H9 (cell line): ENCODE measurements at regions not wholly inside any gene's neighbourhood (a gene's known extent, or its start where the extent isn't known, plus 50 kb on each side); places are given as distances from the start of the nearest gene placed in this dataset.

Experiments used
- DNase-seq: peaks from one replicate; pipeline ENCODE4 v3.0.0-alpha.2; 2017
- H2AFZ ChIP-seq: one replicate; pipeline ENCODE4 v1.6.1; 2013; ENCODE audit warnings: mild to moderate bottlenecking, low read length, control low read depth, moderate library complexity
- H2AK5ac ChIP-seq: 2 replicates; pipeline ENCODE4 v1.6.1; 2013; ENCODE audit warnings: low read length, control low read depth, mixed read lengths; ENCODE audit not compliant: insufficient read length
- H2BK120ac ChIP-seq: one replicate; pipeline ENCODE4 v1.6.1; 2013; ENCODE audit warnings: low read depth, mild to moderate bottlenecking, low read length, control low read depth, inconsistent platforms; ENCODE audit not compliant: poor library complexity, severe bottlenecking
- H2BK12ac ChIP-seq: 2 replicates; pipeline ENCODE4 v1.6.1; 2013; ENCODE audit warnings: low read length, control low read depth, mixed read lengths, low read depth; ENCODE audit not compliant: insufficient read length
- H2BK15ac ChIP-seq: 2 replicates; pipeline ENCODE4 v1.6.1; 2013; ENCODE audit warnings: low read depth, low read length, control low read depth
- H2BK20ac ChIP-seq: one replicate; pipeline ENCODE4 v1.6.1; 2013; ENCODE audit warnings: low read depth, mild to moderate bottlenecking, low read length, control low read depth, inconsistent platforms; ENCODE audit not compliant: poor library complexity, severe bottlenecking
- H2BK5ac ChIP-seq: 2 replicates; pipeline ENCODE4 v1.6.1; 2013; ENCODE audit warnings: low read length, control low read depth, mixed read lengths; ENCODE audit not compliant: insufficient read length
- H3K14ac ChIP-seq: 2 replicates; pipeline ENCODE4 v1.6.1; 2013; ENCODE audit warnings: low read length, control low read depth; ENCODE audit not compliant: insufficient read depth
- H3K18ac ChIP-seq: 2 replicates; pipeline ENCODE4 v1.6.1; 2013; ENCODE audit warnings: low read depth, mild to moderate bottlenecking, mixed read lengths, low read length, control low read depth; ENCODE audit not compliant: insufficient read length
- H3K23ac ChIP-seq: 2 replicates; pipeline ENCODE4 v1.6.1; 2013; ENCODE audit warnings: low read length, control low read depth, mixed read lengths, low read depth; ENCODE audit not compliant: insufficient read length
- H3K23me2 ChIP-seq: 2 replicates; pipeline ENCODE4 v1.6.1; 2013; ENCODE audit warnings: low read depth, mild to moderate bottlenecking, mixed read lengths, low read length, control low read depth; ENCODE audit not compliant: insufficient read length, poor library complexity, severe bottlenecking
- H3K27ac ChIP-seq: 2 replicates; pipeline ENCODE4 v1.5.1; 2013; ENCODE audit warnings: low read length, control low read depth, mixed read lengths, low read depth; ENCODE audit not compliant: insufficient read length
- H3K27me3 ChIP-seq: 2 replicates; pipeline ENCODE4 v1.6.1; 2013; ENCODE audit warnings: low read length, control low read depth, inconsistent platforms; ENCODE audit not compliant: insufficient read depth
- H3K4ac ChIP-seq: 2 replicates; pipeline ENCODE4 v1.6.1; 2013; ENCODE audit warnings: low read depth, mild to moderate bottlenecking, control low read depth, inconsistent platforms, low read length, moderate library complexity
- H3K4me1 ChIP-seq: 2 replicates; pipeline ENCODE4 v1.6.1; 2013; ENCODE audit warnings: low read length, control low read depth, inconsistent platforms; ENCODE audit not compliant: insufficient read depth
- H3K4me2 ChIP-seq: 2 replicates; pipeline ENCODE4 v1.6.1; 2013; ENCODE audit warnings: low read length, control low read depth, mixed read lengths; ENCODE audit not compliant: insufficient read length, insufficient read depth
- H3K56ac ChIP-seq: 2 replicates; pipeline ENCODE4 v1.6.1; 2013; ENCODE audit warnings: low read depth, mild to moderate bottlenecking, mixed read lengths, low read length, control low read depth; ENCODE audit not compliant: insufficient read length
- H3K79me1 ChIP-seq: 2 replicates; pipeline ENCODE4 v1.6.1; 2013; ENCODE audit warnings: low read depth, mild to moderate bottlenecking, moderate library complexity, low read length, control low read depth, inconsistent platforms; ENCODE audit not compliant: insufficient read depth, poor library complexity, severe bottlenecking
- H3K79me2 ChIP-seq: 2 replicates; pipeline ENCODE4 v1.6.1; 2013; ENCODE audit warnings: low read length, control low read depth, inconsistent platforms; ENCODE audit not compliant: insufficient read depth
- H3K9ac ChIP-seq: 2 replicates; pipeline ENCODE4 v1.6.1; 2013; ENCODE audit warnings: low read length, control low read depth, mixed read lengths; ENCODE audit not compliant: insufficient read length; ENCODE audit errors: extremely low read depth
- H3K9me3 ChIP-seq: one replicate; pipeline ENCODE4 v1.6.1; 2013; ENCODE audit warnings: low read depth, low read length, inconsistent platforms; ENCODE audit not compliant: control insufficient read depth
- H3T11ph ChIP-seq: one replicate; pipeline ENCODE4 v1.6.1; 2013; ENCODE audit warnings: mild to moderate bottlenecking, low read length, control low read depth, inconsistent platforms
- H4K20me1 ChIP-seq: one replicate; pipeline ENCODE4 v1.6.1; 2013; ENCODE audit not compliant: control insufficient read depth, insufficient read length, insufficient read depth
- H4K5ac ChIP-seq: 2 replicates; pipeline ENCODE4 v1.6.1; 2013; ENCODE audit warnings: low read depth, mild to moderate bottlenecking, mixed read lengths, low read length, control low read depth; ENCODE audit not compliant: insufficient read length
- H4K8ac ChIP-seq: replicated peaks from 2 replicates; pipeline ENCODE4 v1.6.1; 2013; ENCODE audit warnings: low read length, control low read depth, mixed read lengths, low read depth; ENCODE audit not compliant: insufficient read length
- H4K91ac ChIP-seq: 2 replicates; pipeline ENCODE4 v1.6.1; 2013; ENCODE audit warnings: low read depth, mild to moderate bottlenecking, moderate library complexity, mixed read lengths, low read length, control low read depth; ENCODE audit not compliant: insufficient read length
- H3K27ac Mint-ChIP-seq, 3 experiments: 2 replicates in 2 of 3; 3 replicates in 1 of 3; pipeline ENCODE4 v1.8.0; 2020 to 2021; ENCODE audit warnings: mixed read lengths in 3 of 3, mild to moderate bottlenecking in 1 of 3, moderate library complexity in 1 of 3
- H3K27me3 Mint-ChIP-seq: 2 replicates; pipeline ENCODE4 v1.8.0; 2021; ENCODE audit warnings: low read depth, mild to moderate bottlenecking, moderate library complexity, mixed read lengths
- H3K36me3 Mint-ChIP-seq, 3 experiments: 2 replicates in 2 of 3; 3 replicates in 1 of 3; pipeline ENCODE4 v1.8.0; 2020 to 2021; ENCODE audit warnings: low read depth in 3 of 3, mixed read lengths in 3 of 3; ENCODE audit not compliant: insufficient read depth in 1 of 3
- H3K4me1 Mint-ChIP-seq, 2 experiments: 2 replicates each; pipeline ENCODE4 v1.8.0; 2020; ENCODE audit warnings: mixed read lengths in 2 of 2
- H3K4me3 Mint-ChIP-seq, 2 experiments: 2 replicates in 1 of 2; 3 replicates in 1 of 2; pipeline ENCODE4 v1.8.0; 2020 to 2021; ENCODE audit warnings: mild to moderate bottlenecking in 2 of 2, mixed read lengths in 2 of 2, moderate library complexity in 1 of 2
- H3K9me3 Mint-ChIP-seq, 2 experiments: 2 replicates in 1 of 2; 3 replicates in 1 of 2; pipeline ENCODE4 v1.8.0; 2020; ENCODE audit warnings: mild to moderate bottlenecking in 2 of 2, mixed read lengths in 2 of 2, moderate library complexity in 1 of 2
- WGBS: extraction: QIAGEN DNeasy Blood & Tissue Kit; methylation state at CpG from one replicate; pipeline ENCODE4 v1.1.7; 2013; ENCODE audit warnings: missing lambda C conversion rate, low lambda C conversion rate, mixed read lengths; ENCODE audit not compliant: insufficient read length; ENCODE audit errors: extremely low coverage; 5-methylcytosine and 5-hydroxymethylcytosine counted together
- TF ChIP-seq, protein P1 (sequence below): fragments of 200-600 bp; sonication (generic); conservative IDR thresholded peaks from 3 replicates; pipeline ENCODE4 v1.8.0; 2021; ENCODE audit warnings: antibody characterized with exemption, mild to moderate bottlenecking

DNA sequence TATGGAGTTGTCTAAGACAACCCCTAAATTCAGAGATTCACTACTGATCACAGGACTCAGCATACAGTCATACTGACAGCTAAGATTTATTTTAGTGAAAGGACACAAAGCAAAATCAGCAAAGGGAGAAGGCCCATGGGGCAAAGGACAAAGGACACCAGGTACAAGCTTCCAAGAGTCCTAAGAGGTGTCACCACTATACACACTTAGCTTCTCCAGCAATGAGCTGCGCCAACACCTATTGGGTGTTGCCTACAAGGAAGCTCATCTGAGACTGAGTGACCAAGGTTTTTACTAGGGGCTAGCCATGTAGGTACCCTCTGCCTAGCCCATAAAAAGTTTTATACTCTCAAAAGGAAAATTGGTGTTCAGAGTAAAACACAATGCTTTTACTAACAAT lies 55.4 kb upstream of the PABPC1L2A start:
- no peak overlapping the region for H3K27ac ChIP-seq
- DNase-seq: no peak
- TF ChIP-seq, protein P1, sequence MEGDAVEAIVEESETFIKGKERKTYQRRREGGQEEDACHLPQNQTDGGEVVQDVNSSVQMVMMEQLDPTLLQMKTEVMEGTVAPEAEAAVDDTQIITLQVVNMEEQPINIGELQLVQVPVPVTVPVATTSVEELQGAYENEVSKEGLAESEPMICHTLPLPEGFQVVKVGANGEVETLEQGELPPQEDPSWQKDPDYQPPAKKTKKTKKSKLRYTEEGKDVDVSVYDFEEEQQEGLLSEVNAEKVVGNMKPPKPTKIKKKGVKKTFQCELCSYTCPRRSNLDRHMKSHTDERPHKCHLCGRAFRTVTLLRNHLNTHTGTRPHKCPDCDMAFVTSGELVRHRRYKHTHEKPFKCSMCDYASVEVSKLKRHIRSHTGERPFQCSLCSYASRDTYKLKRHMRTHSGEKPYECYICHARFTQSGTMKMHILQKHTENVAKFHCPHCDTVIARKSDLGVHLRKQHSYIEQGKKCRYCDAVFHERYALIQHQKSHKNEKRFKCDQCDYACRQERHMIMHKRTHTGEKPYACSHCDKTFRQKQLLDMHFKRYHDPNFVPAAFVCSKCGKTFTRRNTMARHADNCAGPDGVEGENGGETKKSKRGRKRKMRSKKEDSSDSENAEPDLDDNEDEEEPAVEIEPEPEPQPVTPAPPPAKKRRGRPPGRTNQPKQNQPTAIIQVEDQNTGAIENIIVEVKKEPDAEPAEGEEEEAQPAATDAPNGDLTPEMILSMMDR: no peak
- H3K23me2 ChIP-seq: no peaks in the 10 kb centered on the region
- H3K9me3 ChIP-seq: peaks cover 34% of the 10 kb centered on the region
- Mint-ChIP-seq H3K4me3 (no peak overlapping the region), H3K27me3 (no peaks in the 10 kb centered on the region), H3K36me3 (no peaks in the 10 kb centered on the region; a peak in 1 of 7 replicates), H3K27ac (no peak overlapping the region), H3K9me3 (peaks cover 46 to 48% of the 10 kb centered on the region in 2 experiments), H3K4me1 (no peaks in the 10 kb centered on the region)
- H3K23ac ChIP-seq: no peak overlapping the region
- no peak overlapping the region for H2BK120ac ChIP-seq
- no peak overlapping the region for H3K18ac ChIP-seq
- H4K91ac ChIP-seq: no peak overlapping the region
- H3K79me1 ChIP-seq: no peaks in the 10 kb centered on the region
- no CpG with 5 or more reads among the region's 1 CpG for WGBS
- H3K4me2 ChIP-seq: no peak overlapping the region
- no peak overlapping the region for H2BK20ac ChIP-seq
- no peak overlapping the region for H3K56ac ChIP-seq
- H3K9ac ChIP-seq: no peak overlapping the region
- H4K20me1 ChIP-seq: no peaks in the 10 kb centered on the region
- no peak overlapping the region for H2BK5ac ChIP-seq
- H4K8ac ChIP-seq: no peak overlapping the region
- H2BK15ac ChIP-seq: no peak overlapping the region
- H3T11ph ChIP-seq: no peak overlapping the region
- H2AFZ ChIP-seq: no peak overlapping the region
- no peak overlapping the region for H3K4ac ChIP-seq
- no peak overlapping the region for H2BK12ac ChIP-seq
- H3K79me2 ChIP-seq: no peaks in the 10 kb centered on the region
- H3K27me3 ChIP-seq: no peaks in the 10 kb centered on the region
- no peak overlapping the region for H3K14ac ChIP-seq
- no peaks in the 10 kb centered on the region for H3K4me1 ChIP-seq
- no peak overlapping the region for H2AK5ac ChIP-seq
- H4K5ac ChIP-seq: no peak overlapping the region
